NCI-H2081 (cell line): ENCODE measurements at regions not wholly inside any gene's neighbourhood (a gene's known extent, or its start where the extent isn't known, plus 50 kb on each side); places are given as distances from the start of the nearest gene placed in this dataset.
A peak's percentile ranks its signal among the peaks of the same experiment; 100 is the strongest.

Source experiments
- DNase-seq, 2 experiments: peaks; one replicate each; lab custom pipeline; 2025; lab: John Stamatoyannopoulos, UW

DNA sequence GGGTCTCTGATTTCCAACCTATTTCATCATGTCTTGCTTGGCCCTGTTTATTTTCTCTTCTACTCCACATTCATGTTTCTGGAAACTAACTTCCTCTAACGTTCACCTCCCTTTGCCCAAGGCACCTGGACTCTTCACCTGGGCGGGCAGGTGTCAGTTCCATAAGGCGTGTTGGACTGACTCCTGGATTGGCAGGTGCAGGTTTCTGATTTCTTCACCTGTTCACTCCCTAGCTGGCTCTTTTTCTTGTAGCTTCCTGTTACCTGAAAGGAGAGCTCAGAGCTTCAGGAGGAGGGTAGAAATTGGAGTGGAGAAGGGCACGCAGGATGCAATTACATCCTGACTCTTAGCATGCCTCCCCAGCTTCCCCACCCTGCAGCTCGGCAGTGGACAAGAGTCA lies 350.8 kb upstream of the KLF3 start:
- DNase-seq = peak; percentile 71 to 90

DNA sequence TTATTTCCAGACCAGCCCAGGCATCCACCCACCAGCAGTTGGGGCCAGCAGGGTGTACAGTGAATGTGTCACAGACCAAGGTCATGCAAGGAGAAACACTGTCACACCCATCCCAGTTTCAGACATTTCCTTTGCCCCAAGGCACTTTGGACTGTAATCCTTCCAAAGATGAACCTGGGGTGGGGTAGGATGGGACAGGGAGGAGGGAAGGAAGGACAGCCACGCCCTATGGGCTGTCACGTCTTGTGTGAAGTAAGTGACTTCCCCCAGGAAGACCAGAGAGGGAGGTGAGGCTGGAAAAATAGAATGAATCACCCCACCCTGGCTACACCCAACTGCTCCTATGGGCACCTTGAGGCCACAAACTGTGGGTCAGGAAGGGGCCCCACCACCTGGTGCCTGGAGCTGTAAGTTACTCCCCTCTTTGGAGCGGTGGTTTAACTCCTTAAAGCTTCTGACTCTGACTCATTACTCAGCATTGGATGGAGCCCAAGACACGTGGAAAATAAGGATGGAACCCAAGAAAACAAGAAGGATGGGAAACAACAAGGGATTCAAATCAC lies 349.9 kb upstream of the KLF3 start:
- no peak for DNase-seq

DNA sequence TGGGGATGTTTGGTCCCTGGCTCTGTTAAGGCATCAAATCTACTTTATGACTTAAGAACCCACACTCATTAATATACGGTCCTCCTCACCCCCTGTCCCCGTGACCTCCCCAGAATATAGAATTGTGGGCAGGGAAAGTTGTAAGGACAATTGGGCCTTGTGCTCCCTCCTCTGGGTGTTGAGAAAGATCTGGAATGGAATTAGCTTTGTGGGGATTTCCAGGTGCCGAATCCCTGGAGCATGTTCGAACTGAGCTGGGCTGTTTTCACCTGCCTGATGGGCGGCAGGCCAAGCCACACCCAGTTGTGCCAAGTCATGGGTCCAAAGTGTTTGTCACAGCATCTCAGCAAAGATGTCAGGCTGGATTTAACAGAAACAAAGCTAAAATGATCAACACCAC lies 349.3 kb upstream of the KLF3 start:
- DNase-seq = peak; percentile 8 to 53

DNA sequence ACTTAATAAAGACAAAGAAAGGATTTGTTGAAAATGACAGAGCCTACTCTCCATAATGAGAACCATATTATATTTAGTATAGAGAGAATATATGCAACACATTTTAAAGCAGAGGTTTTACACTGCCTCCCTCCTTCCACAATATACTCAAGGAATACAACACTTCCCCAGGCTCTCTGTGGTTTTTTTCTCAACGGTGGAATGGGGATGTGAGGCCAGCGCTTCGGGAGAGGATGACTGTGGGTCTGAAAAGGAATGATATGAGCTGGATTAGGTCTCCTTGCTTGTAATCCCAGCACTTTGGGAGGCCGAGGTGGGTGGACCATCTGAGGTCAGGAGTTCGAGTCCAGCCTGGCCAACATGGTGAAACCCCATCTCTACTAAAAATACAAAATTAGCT lies 348.7 kb upstream of the KLF3 start:
- no peak for DNase-seq

DNA sequence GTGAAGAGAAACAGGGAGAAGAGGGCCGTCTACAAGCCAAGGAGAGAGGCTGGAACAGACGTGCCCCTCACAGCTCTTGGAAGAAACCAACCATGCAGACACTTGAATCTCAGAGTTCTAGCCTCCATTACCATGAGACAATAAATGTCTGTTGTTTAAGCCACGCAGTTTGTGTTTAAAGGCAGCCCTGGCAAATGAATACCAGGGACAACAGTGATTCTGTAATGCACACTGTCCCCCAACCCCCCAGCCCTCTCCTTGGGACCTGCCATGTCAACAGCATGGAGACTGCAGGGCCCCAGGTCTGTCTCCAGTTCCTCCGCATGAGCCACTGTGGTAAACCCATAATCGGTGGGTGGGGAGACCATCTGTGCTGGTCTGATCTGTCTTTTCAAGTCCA lies 348.0 kb upstream of the KLF3 start:
- no peak for DNase-seq

DNA sequence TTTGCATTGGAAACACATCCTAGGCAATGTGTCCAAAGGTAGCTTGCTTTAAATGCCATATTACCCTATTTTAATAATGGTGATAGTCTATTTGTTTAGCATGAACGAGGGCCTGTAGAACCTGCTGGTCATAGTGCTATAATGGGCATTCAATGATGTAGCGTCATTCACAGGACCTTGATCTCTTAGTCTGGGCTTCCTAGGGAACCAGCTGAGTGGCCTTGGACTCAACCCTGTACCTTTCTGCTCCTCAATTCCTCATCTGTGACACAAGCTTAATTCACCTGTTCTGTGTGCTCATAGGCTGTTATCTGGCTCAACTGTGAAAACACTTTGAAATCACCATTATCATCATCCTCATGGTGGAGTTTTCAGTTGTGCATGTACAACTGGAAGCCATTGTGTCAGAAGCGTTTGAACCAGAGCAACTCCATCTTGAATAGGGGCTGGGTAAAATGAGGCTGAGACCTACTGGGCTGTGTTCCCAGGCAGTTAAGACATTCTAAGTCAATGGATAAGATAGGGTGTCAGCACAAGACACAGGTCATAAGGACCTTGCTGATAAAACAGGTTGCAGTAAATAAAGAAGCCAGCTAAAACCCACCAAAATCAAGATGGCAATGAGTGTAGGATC lies 346.8 kb upstream of the KLF3 start:
- DNase-seq = no peak

DNA sequence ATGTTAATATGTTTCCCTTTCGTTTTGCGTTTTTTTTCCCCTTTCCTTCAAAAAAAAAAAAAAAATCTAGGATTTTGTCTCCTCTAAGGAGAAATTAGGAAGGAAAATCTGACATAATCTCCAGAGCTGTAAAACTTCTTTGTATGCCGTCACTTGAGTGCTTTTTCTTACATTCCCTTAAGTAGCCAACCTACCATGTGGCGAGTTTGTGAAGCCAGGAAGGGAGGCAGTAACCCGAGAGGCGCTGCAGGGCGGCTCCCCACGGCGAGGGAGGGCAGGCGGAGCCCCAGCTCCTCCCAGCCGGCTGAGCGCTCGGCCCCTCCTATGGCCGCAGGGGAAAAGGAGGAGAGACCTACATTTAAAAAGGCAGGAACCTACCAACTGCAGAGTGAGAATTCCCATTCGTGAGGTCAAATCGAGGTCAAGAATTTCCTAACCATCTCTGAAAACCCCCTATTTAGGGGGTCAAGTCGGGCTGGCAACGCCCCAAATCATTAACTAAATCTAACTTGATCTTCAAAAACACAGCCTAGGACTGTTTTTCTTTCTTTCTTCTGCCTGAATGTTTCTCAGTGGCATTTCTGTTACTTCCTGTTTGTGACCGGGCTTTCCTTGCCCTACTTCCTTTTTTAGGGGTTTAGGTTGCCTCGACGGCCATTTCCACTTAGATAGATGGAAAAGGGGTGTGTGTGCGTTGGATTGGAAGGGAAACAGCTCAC lies 345.1 kb upstream of the KLF3 start:
- DNase-seq = peak; percentile 92 to 94

DNA sequence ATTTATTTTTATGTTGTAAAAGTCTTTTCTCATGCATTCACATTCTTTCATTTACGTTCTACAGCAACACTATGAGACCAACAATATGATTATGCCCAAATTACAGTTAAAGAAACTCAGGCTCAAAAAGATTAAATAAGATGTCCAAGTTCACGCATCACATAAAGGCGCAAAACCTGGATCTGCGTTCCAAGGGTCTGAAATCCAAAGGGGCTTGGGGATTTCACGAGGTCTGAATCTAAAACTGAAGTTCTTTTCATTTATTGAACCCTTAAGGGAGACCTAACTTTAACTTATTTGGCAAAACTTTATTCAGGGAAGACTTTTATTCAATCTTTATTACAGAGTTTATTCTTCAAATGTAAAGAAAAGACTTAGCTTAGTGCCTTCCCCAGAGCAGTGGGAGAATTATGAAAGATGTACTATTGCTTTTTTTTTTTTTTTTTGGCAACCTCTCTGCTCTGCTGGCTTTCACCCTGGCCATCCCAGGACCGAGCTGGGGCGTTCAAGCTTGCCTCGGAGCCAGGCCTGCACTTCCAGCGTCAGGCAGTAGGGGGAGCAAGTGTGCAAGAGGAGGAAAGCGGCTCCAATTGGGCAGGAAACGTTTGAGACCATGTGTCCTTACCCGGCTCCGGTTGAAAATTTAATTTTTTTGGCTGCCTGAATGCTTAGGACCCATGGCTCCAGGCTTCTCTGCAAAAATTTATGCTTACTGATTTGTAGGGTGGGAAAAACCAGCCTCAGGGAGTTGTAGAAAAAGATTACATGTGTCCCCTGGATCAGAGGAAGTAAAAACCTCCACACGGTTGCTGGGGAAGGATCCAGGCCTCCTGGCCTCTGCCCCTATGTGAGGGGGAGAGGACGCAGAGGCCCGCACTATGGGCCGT lies 344.3 kb upstream of the KLF3 start:
- peak; percentile 87 for DNase-seq

DNA sequence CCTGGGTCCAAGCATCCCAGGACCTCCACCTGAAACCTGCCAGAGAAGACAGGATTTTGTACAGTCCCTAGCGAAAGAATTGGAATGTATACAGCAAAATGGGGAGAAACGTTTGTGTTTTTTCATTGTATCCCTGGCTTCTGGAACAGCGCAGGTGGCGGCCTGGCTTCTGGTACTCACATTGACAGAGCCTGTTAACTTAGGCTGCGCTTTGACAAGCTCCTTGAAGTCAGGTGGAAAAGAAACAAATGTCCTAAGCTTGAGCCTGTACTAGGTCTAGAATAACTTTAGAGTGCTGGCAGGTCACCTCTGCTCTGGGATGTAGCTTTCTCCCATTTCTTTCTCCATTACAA lies 343.7 kb upstream of the KLF3 start:
- DNase-seq = no peak

DNA sequence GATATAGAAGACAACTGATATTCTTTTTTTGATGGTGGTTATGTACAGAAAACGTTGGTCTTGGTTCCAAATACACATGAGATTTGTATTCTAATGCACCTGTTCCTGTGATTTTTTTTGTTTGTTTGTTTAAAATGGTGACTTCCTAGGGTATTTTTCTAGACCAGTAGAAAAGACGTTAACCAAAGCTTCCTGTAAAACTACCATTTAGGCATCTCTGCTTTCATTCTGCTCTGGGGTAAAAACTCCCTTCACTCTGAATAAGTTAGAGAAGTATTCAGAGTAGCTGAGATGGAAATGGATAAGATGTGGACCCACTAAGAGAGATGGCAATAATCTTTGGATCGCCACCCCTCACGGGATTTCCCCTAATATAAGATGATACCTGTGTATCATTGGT lies 343.2 kb upstream of the KLF3 start:
- no peak for DNase-seq

DNA sequence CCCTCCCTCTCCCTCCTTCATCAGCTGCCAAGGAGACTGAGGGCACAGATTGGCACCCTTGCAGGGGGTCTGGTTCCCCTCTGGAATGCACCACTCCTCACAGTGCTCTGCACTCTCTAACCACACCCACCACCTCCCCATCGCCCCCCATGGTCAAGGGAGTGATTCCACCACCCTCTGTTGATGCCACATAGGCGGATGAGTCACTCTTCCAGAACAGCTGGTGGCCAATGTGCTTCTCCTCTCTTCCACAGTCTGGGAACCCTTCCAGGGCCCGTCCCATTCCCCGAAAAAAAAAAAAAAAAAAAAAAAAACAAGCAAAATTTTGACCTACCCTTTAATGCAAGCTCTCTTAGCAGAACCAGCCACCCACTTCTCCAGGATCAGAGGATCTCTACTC lies 341.3 kb upstream of the KLF3 start:
- no peak for DNase-seq

DNA sequence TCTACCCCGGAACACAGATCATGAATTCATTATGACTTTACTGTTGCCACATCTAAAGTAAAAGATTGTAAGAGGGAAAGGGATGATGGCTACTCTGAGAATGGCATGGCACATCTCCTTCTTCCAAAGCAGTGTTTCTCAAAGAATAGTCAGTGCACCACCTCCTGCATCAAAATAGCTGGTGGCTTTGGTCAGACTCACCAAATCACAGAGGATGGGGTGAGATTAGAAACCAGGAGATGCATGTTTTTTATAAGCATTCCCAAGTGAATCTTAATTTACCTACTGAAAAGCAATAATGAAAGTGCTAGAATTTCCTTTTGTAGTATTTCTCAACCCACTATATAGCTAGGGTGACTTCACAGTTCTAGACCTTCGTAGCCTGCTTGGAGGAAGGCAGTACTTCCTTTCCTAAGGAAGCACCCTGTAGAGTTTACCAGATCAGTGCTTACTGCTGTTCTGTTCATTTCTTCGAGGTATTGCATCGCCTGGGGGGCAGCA lies 340.8 kb upstream of the KLF3 start:
- no peak for DNase-seq

DNA sequence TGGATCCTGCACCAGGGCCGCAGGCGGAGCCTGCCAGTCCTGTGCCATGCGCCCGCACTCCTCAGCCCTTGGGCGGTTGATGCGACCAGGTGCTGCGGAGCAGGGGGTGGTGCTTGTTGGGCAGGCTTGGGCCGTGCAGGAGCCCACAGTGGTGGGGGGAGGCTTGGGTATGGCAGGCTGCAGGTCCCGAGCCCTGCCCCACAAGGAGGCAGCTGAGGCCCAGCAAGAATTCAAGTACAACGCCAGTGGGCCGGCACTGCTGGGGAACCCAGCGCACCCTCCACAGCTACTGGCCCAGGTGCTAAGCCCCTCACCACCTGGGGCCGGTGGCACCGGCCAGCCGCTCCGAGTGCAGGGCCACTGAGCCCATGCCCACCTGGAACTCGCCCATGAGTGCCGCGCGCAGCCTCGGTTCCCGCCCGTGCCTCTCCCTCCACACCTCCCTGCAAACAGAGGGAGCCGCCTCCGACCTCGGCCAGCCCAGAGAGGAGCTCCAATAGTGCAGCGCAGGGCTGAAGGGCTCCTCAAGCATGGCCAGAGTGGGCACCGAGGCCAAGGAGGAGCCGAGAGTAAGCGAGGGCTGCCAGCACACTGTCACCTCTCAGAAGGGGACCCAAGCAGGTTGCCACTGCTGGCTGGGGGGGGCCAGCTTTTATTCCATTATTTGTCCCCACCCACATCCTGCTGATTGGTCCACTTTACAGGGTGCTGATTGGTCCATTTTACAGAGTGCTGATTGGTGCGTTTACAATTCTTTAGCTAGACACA lies 339.0 kb upstream of the KLF3 start:
- no peak for DNase-seq

DNA sequence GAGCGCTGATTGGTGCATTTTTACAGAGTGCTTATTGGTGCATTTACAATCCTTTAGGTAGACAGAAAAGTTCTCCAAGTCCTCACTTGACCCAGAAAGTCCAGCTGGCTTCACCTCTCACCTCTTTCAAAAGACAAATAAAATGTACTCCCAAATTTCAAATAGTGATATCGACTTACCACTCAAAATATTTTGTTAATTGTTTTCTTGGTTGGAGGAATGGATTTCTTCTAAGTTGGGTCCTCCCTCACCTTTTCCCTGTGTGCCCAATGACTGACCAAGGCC lies 338.4 kb upstream of the KLF3 start:
- no peak for DNase-seq

DNA sequence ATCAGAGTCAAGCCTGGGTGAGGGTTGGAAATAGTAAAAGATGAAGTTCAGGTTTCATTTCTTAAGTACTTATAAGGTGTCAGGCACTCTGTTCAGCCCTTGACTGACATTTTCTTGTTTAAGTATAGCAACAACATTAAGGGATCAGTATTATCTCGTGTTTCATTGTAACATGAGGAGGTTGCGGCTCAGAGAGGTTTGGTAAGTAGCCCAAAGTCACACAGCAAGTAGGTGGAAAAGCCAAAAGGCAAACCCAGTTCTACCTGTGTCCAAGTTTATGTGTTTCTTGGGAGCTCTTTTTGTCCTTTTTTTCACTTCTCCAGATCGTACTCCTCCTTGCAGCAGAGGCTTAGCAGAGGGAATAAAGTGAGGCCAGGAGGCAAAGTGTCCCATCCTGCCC lies 337.5 kb upstream of the KLF3 start:
- DNase-seq = no peak

DNA sequence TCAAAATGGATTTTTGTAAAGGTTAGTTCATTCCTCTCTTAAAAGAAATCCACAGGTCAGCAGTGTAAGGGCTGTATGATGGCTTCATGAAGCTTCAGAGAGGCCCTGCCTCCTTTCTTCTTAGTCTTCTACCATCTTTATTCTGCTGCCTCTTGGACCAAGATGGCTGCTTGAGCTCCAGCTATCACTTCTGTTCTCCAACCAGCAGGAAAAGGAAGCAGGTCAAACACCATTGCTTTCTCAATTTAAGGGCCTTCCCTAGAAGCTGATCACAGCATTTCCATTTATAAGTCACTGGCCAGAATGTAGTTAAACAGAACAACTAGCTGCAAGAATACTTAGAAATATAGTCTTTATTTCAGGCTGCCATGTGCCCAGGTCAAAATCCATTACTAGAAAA lies 336.8 kb upstream of the KLF3 start:
- DNase-seq = no peak

DNA sequence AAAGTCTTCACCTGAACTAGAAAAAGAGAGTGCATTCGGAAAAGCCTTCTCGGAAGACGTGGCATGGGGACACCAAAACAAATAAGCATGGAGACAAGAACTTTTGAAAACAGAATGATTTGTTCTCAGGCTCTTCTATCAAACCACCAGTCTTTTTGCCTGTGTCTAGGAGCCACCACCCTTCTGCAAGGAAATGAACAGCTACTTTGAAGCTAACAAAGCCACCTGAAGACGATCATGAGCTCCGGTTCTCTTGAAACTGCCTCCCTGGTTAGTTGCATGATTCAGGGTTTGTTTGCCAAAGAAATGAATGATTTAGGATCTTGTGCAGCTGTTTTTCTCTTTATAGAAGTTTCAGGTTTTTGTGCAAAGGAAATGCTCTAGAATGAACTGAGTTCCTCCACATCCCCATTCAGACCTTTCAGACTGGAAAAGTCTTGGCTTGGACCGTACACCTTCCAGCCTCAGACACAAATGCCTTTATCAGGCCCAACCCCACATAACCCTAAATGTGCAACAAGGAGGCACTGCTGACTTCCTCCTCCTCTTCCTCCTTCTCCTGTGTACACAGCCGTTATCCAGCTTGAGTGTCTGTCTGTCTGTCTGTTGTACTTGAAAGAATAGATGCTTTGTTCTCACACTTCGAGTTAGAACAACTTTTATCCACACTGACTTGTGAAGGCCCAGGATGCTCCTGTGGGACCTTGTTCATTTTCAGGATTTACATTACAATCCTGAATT lies 334.8 kb upstream of the KLF3 start:
- no peak for DNase-seq

DNA sequence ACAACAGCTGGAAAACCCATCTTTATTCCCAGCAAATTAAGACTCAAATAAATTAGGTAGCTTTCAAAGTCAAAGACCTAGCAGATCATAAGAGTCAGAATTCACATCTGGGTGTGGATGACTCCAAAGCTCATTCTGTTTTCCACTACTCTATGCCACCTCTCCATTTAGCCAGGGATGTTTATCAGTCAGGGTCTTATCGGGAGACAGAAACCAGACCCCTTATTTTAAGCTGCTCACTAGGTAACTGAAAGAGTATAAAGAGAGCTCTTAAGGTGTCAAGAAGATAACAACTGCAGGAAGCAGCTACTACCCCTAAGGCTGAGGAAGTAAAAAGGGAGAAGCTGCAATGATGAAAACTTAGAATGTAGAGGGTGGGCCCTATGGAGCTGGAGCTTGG lies 333.7 kb upstream of the KLF3 start:
- no peak for DNase-seq

DNA sequence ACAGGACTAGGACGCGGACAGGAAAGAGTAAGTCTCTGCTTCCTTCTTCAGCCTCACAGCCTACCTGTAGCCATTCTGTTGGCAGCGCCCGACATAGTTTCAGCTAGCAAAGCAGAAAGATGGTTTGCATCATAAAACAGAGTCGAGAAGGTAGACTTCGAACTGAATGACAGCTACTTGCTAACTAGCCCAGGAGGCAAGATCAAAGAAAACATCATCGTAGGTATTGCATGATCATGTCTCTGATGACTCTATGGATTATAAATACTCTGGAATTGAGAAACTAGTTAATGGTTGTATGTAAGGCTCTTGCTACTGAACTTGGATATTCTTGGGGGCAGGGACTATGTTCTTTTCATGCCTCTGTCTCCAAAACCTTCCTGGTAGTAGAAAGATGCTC lies 333.1 kb upstream of the KLF3 start:
- no peak for DNase-seq

DNA sequence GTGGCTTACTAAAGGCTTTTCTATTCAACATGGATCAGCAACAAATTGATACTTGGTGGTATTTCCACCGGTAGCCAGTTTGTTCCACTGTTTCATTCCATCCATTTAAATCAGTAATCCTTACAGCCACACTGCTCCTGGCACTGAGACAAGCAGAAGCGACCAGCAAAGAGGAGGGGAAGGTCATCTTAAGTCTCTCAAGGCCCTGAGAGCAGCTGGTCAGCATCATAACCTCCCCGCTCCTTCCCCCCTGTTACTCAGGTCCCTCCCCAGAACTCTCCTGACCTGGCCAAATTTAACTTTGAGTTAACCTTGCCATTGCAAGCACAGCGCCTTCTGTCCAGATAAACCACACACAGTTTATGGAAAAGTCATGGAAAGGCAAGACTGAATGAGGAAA lies 331.3 kb upstream of the KLF3 start:
- no peak for DNase-seq

DNA sequence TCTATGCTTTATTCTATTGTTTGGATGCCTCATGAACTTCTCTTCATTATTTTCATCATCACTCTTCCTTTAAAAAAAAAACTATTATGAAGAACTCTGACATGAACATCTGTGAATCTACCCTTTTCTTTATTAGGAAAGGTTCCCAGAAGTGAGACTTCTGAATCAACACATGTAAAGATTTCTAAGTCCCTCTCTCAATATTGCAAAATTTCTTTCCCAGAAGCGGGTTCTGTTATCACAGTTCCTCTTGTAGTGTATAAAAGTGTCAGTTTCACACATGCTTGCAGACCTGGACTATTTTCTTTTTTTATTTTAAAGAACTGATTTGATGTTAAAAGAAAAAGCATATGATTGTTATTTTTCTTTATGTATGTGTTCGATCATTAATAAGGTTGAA lies 330.8 kb upstream of the KLF3 start:
- DNase-seq = no peak
